SK-N-SH treated with all-trans-retinoic acid at 6 μM for 48 hours (cell line): ENCODE measurements at regions not wholly inside any gene's neighbourhood (a gene's known extent, or its start where the extent isn't known, plus 50 kb on each side); places are given as distances from the start of the nearest gene placed in this dataset.

ENCODE experiments used
- POU6F1 ChIP-seq: fragments of 250-450 bp; sonication (Bioruptor Pico); IDR thresholded peaks from 2 replicates; pipeline ENCODE4 v1.8.0; 2021; ENCODE audit warnings: low read depth, mild to moderate bottlenecking, moderate library complexity, borderline replicate concordance
- TOX ChIP-seq: fragments of 250-450 bp; sonication (Bioruptor Pico); IDR thresholded peaks from 2 replicates; pipeline ENCODE4 v1.8.0; 2021; ENCODE audit warnings: mild to moderate bottlenecking, moderate library complexity, borderline replicate concordance
- ZFP3 ChIP-seq: fragments of 250-450 bp; sonication (Bioruptor Pico); IDR thresholded peaks from 2 replicates; pipeline ENCODE4 v1.5.0; 2020; ENCODE audit warnings: mild to moderate bottlenecking, moderate library complexity

DNA sequence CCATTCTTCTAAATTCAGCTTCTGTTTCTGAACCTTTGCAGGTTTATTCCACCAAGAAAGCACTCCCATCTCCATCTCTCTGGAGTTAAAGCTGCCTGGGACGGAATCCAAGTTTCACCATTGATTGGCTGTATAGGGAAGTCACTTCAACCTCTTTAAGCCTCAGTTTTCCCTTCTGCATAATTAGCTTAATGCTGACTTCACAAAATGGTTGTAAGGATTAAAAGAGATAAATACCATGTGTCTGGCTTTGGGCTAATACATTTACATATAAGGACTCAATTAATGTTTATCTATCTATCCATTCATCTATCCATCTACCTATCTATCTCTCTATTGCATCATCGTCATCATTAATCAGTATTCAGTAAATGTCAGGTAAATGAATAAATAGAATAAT lies 629.6 kb upstream of the MGMT start:
- TF ChIP-seq TOX (no peak), POU6F1 (CRISPR knock-in tag) (no peak), ZFP3 (CRISPR knock-in tag) (no peak)
